OCI-LY7 (cell line): ENCODE measurements at regions not wholly inside any gene's neighbourhood (a gene's known extent, or its start where the extent isn't known, plus 50 kb on each side); places are given as distances from the start of the nearest gene placed in this dataset.

Experiments
- EZH2phosphoT487 ChIP-seq: fragments of 200-600 bp; sonication (generic); IDR thresholded peaks from 2 replicates; pipeline ENCODE4 v1.6.1; 2018; ENCODE audit warnings: low read depth, borderline replicate concordance, mild to moderate bottlenecking, mixed run types, antibody characterized with exemption, low read length, moderate library complexity, mixed read lengths
- TF ChIP-seq, protein P1 (sequence below): fragments of 200-600 bp; sonication (generic); conservative IDR thresholded peaks from 2 replicates; pipeline ENCODE4 v1.5.1; 2014; ENCODE audit warnings: mild to moderate bottlenecking, antibody characterized with exemption, low read length, moderate library complexity, mixed read lengths

DNA sequence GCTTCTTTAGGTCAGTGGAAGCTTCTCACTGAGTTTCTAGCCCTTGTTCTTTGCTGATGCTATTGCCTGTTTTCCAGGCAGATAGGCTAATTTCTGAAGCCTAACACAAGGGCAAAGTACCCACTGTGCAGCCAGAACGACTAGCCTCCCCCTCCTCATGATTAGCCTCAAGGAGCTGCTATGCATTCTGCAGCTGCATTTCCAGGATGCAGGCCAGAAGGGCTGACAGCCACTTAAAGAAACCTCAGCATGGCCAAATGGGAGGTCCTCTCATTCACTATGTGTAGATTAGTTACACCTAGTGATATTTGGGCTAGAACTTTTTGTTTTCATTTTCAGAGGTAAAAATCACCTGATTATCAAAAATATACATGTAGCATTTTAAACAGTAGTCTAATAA lies 216.0 kb downstream of the RAD51AP2 start:
- TF ChIP-seq, protein P1, sequence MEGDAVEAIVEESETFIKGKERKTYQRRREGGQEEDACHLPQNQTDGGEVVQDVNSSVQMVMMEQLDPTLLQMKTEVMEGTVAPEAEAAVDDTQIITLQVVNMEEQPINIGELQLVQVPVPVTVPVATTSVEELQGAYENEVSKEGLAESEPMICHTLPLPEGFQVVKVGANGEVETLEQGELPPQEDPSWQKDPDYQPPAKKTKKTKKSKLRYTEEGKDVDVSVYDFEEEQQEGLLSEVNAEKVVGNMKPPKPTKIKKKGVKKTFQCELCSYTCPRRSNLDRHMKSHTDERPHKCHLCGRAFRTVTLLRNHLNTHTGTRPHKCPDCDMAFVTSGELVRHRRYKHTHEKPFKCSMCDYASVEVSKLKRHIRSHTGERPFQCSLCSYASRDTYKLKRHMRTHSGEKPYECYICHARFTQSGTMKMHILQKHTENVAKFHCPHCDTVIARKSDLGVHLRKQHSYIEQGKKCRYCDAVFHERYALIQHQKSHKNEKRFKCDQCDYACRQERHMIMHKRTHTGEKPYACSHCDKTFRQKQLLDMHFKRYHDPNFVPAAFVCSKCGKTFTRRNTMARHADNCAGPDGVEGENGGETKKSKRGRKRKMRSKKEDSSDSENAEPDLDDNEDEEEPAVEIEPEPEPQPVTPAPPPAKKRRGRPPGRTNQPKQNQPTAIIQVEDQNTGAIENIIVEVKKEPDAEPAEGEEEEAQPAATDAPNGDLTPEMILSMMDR: no peak
- TF ChIP-seq EZH2phosphoT487: no peak
